ENCODE measurements at regions not wholly inside any gene's neighbourhood (a gene's known extent, or its start where the extent isn't known, plus 50 kb on each side); places are given as distances from the start of the nearest gene placed in this dataset.

- no peak for TF ChIP-seq POLR2AphosphoS5 (IDR thresholded peaks at IDR 0.05; ENCODE audit: low read depth)
- no peak for TF ChIP-seq CTCF (IDR thresholded peaks at IDR 0.05; ENCODE audit: insufficient read depth, low read length)
- TF ChIP-seq REST (IDR thresholded peaks at IDR 0.05; ENCODE audit: insufficient replicate concordance, low read depth), result no peak
- TF ChIP-seq GABPA (IDR thresholded peaks at IDR 0.05; ENCODE audit: low read depth), result no peak
- no peak for TF ChIP-seq SPI1 (IDR thresholded peaks at IDR 0.05; ENCODE audit: borderline replicate concordance, low read depth)
These were observed 247.3 kb downstream of the ETV1 start for GRCh38 chr7:13742126-13742525.
